Keratinocyte (primary cell): ENCODE measurements at regions not wholly inside any gene's neighbourhood (a gene's known extent, or its start where the extent isn't known, plus 50 kb on each side); places are given as distances from the start of the nearest gene placed in this dataset.

ENCODE experiments used
- DNase-seq: peaks from one replicate; pipeline ENCODE4 v3.0.0-alpha.2; 2011; ENCODE audit warnings: low read depth, missing footprints, low spot score
- FAIRE-seq: peaks from 2 replicates; lab custom pipeline; 2011; peaks lifted over from hg19 to GRCh38; lab: Jason Lieb, UNC
- H2AFZ ChIP-seq: 2 replicates; pipeline ENCODE4 v1.6.0; 2012; ENCODE audit warnings: low read length, control low read depth, inconsistent platforms; ENCODE audit not compliant: control insufficient read depth
- H3K27ac ChIP-seq: 2 replicates; pipeline ENCODE4 v1.5.1; 2011; ENCODE audit warnings: low read length; ENCODE audit not compliant: control insufficient read depth, insufficient read depth
- H3K27me3 ChIP-seq: 3 replicates; pipeline ENCODE4 v1.6.0; 2011; ENCODE audit warnings: low read length; ENCODE audit not compliant: control insufficient read depth, insufficient read depth; ENCODE audit errors: extremely low read depth
- H3K36me3 ChIP-seq, 2 experiments: 2 replicates in 1 of 2; 3 replicates in 1 of 2; pipeline ENCODE4 v1.5.1; 2011; ENCODE audit warnings: low read length in 2 of 2, mild to moderate bottlenecking in 1 of 2; ENCODE audit not compliant: control insufficient read depth in 2 of 2, insufficient read depth in 2 of 2; ENCODE audit errors: extremely low read depth in 1 of 2
- H3K4me1 ChIP-seq: 3 replicates; pipeline ENCODE4 v1.5.1; 2011; ENCODE audit warnings: low read length; ENCODE audit not compliant: control insufficient read depth, insufficient read depth; ENCODE audit errors: extremely low read depth
- H3K4me2 ChIP-seq: 3 replicates; pipeline ENCODE4 v1.6.0; 2011; ENCODE audit warnings: low read depth, low read length; ENCODE audit not compliant: control insufficient read depth, insufficient read depth; ENCODE audit errors: extremely low read depth
- H3K4me3 ChIP-seq, 3 experiments: fragments of 200-600 bp in 1 of 3; sonication (generic) in 1 of 3; 2 replicates in 2 of 3; 3 replicates in 1 of 3; pipeline ENCODE4 v1.5.1; 2011 to 2016; ENCODE audit warnings: low read length in 3 of 3, mild to moderate bottlenecking in 3 of 3, control low read depth in 2 of 3, inconsistent platforms in 1 of 3, low read depth in 1 of 3, mixed read lengths in 1 of 3, mixed run types in 1 of 3, moderate library complexity in 1 of 3; ENCODE audit not compliant: control insufficient read depth in 2 of 3, insufficient read depth in 2 of 3; ENCODE audit errors: extremely low read depth in 1 of 3
- H3K79me2 ChIP-seq: 2 replicates; pipeline ENCODE4 v1.6.0; 2012; ENCODE audit warnings: low read length; ENCODE audit not compliant: control insufficient read depth, insufficient read depth
- H3K9ac ChIP-seq: 3 replicates; pipeline ENCODE4 v1.6.0; 2011; ENCODE audit warnings: low read length; ENCODE audit not compliant: control insufficient read depth, insufficient read depth; ENCODE audit errors: extremely low read depth
- H3K9me1 ChIP-seq: 3 replicates; pipeline ENCODE4 v1.6.0; 2011; ENCODE audit warnings: low read length; ENCODE audit not compliant: control insufficient read depth, insufficient read depth; ENCODE audit errors: extremely low read depth
- H3K9me3 ChIP-seq: 2 replicates; pipeline ENCODE4 v1.5.1; 2012; ENCODE audit warnings: low read depth, low read length; ENCODE audit not compliant: control insufficient read depth
- H4K20me1 ChIP-seq: 3 replicates; pipeline ENCODE4 v1.6.0; 2011; ENCODE audit warnings: low read length; ENCODE audit not compliant: control insufficient read depth, insufficient read depth; ENCODE audit errors: extremely low read depth
- CTCF ChIP-seq, 3 experiments: IDR thresholded peaks in 1 of 3; conservative IDR thresholded peaks in 1 of 3; optimal IDR thresholded peaks in 1 of 3; 2 replicates in 2 of 3; 3 replicates in 1 of 3; pipeline versions ENCODE3 to v1.5.1; 2011; ENCODE audit warnings: low read length in 3 of 3, mild to moderate bottlenecking in 3 of 3, moderate library complexity in 2 of 3, control low read depth in 1 of 3, inconsistent platforms in 1 of 3; ENCODE audit not compliant: insufficient read depth in 2 of 3; ENCODE audit errors: extremely low read depth in 1 of 3
- EZH2 ChIP-seq: IDR thresholded peaks from one replicate; pipeline ENCODE4 v1.6.1; 2012; ENCODE audit warnings: inconsistent platforms, mild to moderate bottlenecking, low read length, moderate library complexity
- dilution Hi-C: fragments of 300-500 bp; cut with MboI; formaldehyde crosslinking; loops from one replicate; pipeline ENCODE4 v1.7.0; 2020; ENCODE audit warnings: low sequenced_read_pairs; ENCODE audit not compliant: extremely low pct_ligation_motif_present

GRCh38 chr16:86982347-86982596, 334.9 kb downstream of the C16orf95 start:
- no peak for DNase-seq
- no peaks in the 10 kb centered on the region for H3K79me2 ChIP-seq
- H4K20me1 ChIP-seq = no peaks in the 10 kb centered on the region
- no peak overlapping the region for H3K4me2 ChIP-seq
- TF ChIP-seq EZH2 (no peak), CTCF (optimal IDR thresholded peaks at IDR 0.05 in 1 of 3, IDR thresholded peaks at IDR 0.05 in 1 of 3, conservative IDR thresholded peaks at IDR 0.05 in 1 of 3; ENCODE audit: extremely low read depth in 1 of 3, insufficient read depth in 2 of 3, low read length in 3 of 3) (no peak)
- dilution Hi-C loops = no loop called here
- no peaks in the 10 kb centered on the region for H3K4me1 ChIP-seq
- no peak overlapping the region for H2AFZ ChIP-seq
- no peaks in the 10 kb centered on the region for H3K9me3 ChIP-seq
- H3K27me3 ChIP-seq = no peaks in the 10 kb centered on the region
- no peaks in the 10 kb centered on the region for H3K9me1 ChIP-seq
- no peak overlapping the region for H3K9ac ChIP-seq
- H3K27ac ChIP-seq = no peak overlapping the region
- FAIRE-seq = no peak
- no peaks in the 10 kb centered on the region for H3K36me3 ChIP-seq
- H3K4me3 ChIP-seq = no peak overlapping the region

GRCh38 chr16:86982912-86983311, 334.3 kb downstream of the C16orf95 start:
- Histone ChIP-seq H3K36me3 (no peaks in the 10 kb centered on the region), H3K4me1 (no peaks in the 10 kb centered on the region), H3K27ac (no peak overlapping the region), H3K27me3 (no peaks in the 10 kb centered on the region), H3K4me2 (no peak overlapping the region), H3K9me1 (no peaks in the 10 kb centered on the region), H3K9me3 (no peaks in the 10 kb centered on the region), H3K79me2 (no peaks in the 10 kb centered on the region), H3K9ac (no peak overlapping the region), H4K20me1 (no peaks in the 10 kb centered on the region), H2AFZ (no peak overlapping the region), H3K4me3 (no peak overlapping the region)
- DNase-seq (no peak), FAIRE-seq (no peak)
- TF ChIP-seq EZH2 (no peak), CTCF (optimal IDR thresholded peaks at IDR 0.05 in 1 of 3, IDR thresholded peaks at IDR 0.05 in 1 of 3, conservative IDR thresholded peaks at IDR 0.05 in 1 of 3; ENCODE audit: extremely low read depth in 1 of 3, insufficient read depth in 2 of 3, low read length in 3 of 3) (no peak)
- dilution Hi-C loops = no loop called here
